ENCODE measurements at regions not wholly inside any gene's neighbourhood (a gene's known extent, or its start where the extent isn't known, plus 50 kb on each side); places are given as distances from the start of the nearest gene placed in this dataset.

DNA sequence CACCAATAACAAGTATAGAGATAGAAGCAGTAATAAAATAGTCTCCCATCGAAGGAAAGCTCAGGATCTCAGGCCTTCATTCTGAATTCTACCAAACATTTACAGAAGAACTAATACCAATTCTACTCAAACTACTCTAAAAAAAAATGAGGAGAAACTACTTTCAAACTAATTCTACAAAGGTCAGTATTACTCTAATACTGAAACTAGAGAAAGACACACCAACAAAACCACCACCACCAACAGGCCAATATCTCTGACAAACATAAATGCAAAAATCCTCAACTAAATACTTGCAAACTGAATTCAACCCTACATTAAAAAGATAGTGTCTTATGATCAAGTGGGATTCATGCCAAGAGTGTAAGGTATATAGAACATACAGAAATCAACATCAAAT lies 1078.4 kb downstream of the KCNT2 start:
- H3K4me1 Mint-ChIP-seq: no peaks in the 10 kb centered on the region
- POLR2A ChIA-PET: no interaction called here
- H3K9me3 Mint-ChIP-seq: peaks cover 0 to 19% (median 2%) of the 10 kb centered on the region in 9 donors
- no peak overlapping the region for H3K4me3 Mint-ChIP-seq
- no peaks in the 10 kb centered on the region for H3K27me3 Mint-ChIP-seq
- ATAC-seq (no peak), DNase-seq (no peak)
- H3K36me3 Mint-ChIP-seq: no peaks in the 10 kb centered on the region
- H3K27ac Mint-ChIP-seq: no peak overlapping the region

DNA sequence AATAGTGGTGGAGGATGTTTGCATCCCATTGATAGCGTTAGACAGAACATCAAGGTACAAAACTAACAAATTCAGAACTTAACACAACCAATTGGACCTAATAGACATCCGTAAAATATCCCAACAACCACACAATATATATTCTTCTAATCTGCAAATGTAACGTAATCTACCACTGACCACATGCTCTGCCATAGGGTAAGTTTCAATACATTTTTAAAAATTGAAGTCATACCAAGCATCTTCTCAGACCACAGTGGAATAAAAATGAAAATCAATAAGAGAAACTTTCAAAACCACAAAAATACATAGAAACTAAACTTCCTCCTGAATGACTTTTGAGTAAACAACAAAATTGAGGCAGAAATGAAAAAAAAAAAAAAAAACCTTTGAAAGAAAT lies 1087.5 kb downstream of the KCNT2 start:
- H3K9me3 Mint-ChIP-seq: peaks cover 0 to 19% (median 7%) of the 10 kb centered on the region in 9 donors
- H3K27me3 Mint-ChIP-seq: no peaks in the 10 kb centered on the region
- H3K4me1 Mint-ChIP-seq: no peaks in the 10 kb centered on the region
- ATAC-seq (no peak), DNase-seq (no peak)
- H3K4me3 Mint-ChIP-seq: no peak overlapping the region
- POLR2A ChIA-PET: no interaction called here
- no peak overlapping the region for H3K27ac Mint-ChIP-seq
- H3K36me3 Mint-ChIP-seq: no peaks in the 10 kb centered on the region

GRCh38 chr1:195516036-195516435 lies 1092.2 kb downstream of the KCNT2 start:
- POLR2A ChIA-PET: no interaction called here
- no peak overlapping the region for H3K4me3 Mint-ChIP-seq
- no peaks in the 10 kb centered on the region for H3K36me3 Mint-ChIP-seq
- H3K9me3 Mint-ChIP-seq: peaks cover 0 to 13% (median 3%) of the 10 kb centered on the region in 9 donors
- no peaks in the 10 kb centered on the region for H3K27me3 Mint-ChIP-seq
- no peak overlapping the region for H3K27ac Mint-ChIP-seq
- no peaks in the 10 kb centered on the region for H3K4me1 Mint-ChIP-seq
- DNase-seq (no peak), ATAC-seq (no peak)

- ATAC-seq (no peak), DNase-seq (no peak)
- Mint-ChIP-seq H3K9me3 (peaks cover 0 to 15% (median 5%) of the 10 kb centered on the region in 9 donors), H3K4me1 (no peaks in the 10 kb centered on the region), H3K27ac (no peak overlapping the region), H3K36me3 (no peaks in the 10 kb centered on the region), H3K27me3 (no peaks in the 10 kb centered on the region), H3K4me3 (no peak overlapping the region)
- POLR2A ChIA-PET: no interaction called here
Measured at GRCh38 chr1:195511501-195511900, 1096.7 kb downstream of the KCNT2 start.

GRCh38 chr1:195501118-195501517 lies 1107.1 kb downstream of the KCNT2 start:
- Mint-ChIP-seq H3K4me1 (no peaks in the 10 kb centered on the region), H3K4me3 (no peak overlapping the region), H3K9me3 (peaks cover 0 to 8% (median 0%) of the 10 kb centered on the region in 9 donors), H3K27ac (no peak overlapping the region), H3K27me3 (peaks cover 0 to 2% (median 0%) of the 10 kb centered on the region in 5 donors), H3K36me3 (no peaks in the 10 kb centered on the region)
- ATAC-seq (no peak), DNase-seq (no peak)
- POLR2A ChIA-PET: no interaction called here

- H3K9me3 Mint-ChIP-seq: peaks cover 0 to 37% (median 5%) of the 10 kb centered on the region in 9 donors
- no peak for DNase-seq
- POLR2A ChIA-PET: no interaction called here
- no peak for ATAC-seq
- no peak overlapping the region for H3K4me3 Mint-ChIP-seq
- H3K27me3 Mint-ChIP-seq: peaks cover 0 to 2% (median 0%) of the 10 kb centered on the region in 5 donors
- no peaks in the 10 kb centered on the region for H3K4me1 Mint-ChIP-seq
- H3K36me3 Mint-ChIP-seq: no peaks in the 10 kb centered on the region
- H3K27ac Mint-ChIP-seq: no peak overlapping the region
Measured at GRCh38 chr1:195495720-195496635, 1112.3 kb downstream of the KCNT2 start.

DNA sequence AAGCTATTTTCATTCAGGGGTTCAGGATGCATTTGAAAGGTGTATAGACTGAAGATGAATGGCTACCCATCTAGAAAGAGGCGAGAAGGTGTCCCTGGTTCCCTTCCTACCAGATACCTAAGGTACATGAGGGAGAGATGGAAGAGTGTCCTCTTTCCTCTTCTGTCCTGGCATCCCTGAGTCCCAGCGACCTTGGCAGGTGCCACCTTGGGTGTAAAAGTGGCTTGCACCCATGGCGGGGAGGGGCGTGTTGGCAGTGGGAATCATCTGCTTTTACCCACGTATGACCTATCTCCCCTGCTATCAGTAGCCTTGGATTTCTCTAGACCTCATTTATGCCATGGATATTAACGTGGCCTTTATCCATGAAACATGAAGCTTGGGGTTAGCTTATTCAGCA lies 1126.1 kb downstream of the KCNT2 start:
- Mint-ChIP-seq H3K4me3 (no peak overlapping the region), H3K4me1 (no peaks in the 10 kb centered on the region), H3K9me3 (peaks cover 0 to 9% (median 2%) of the 10 kb centered on the region in 9 donors), H3K36me3 (no peaks in the 10 kb centered on the region), H3K27ac (no peak overlapping the region), H3K27me3 (no peaks in the 10 kb centered on the region)
- POLR2A ChIA-PET: no interaction called here
- ATAC-seq (no peak), DNase-seq (no peak)

- H3K27ac Mint-ChIP-seq: no peak overlapping the region
- ATAC-seq (no peak), DNase-seq (no peak)
- no peak overlapping the region for H3K4me3 Mint-ChIP-seq
- no peaks in the 10 kb centered on the region for H3K4me1 Mint-ChIP-seq
- no peaks in the 10 kb centered on the region for H3K27me3 Mint-ChIP-seq
- H3K36me3 Mint-ChIP-seq: no peaks in the 10 kb centered on the region
- POLR2A ChIA-PET: interaction anchor here (0.5 kb wide), 1 partner anchor 1192 kb away, joined by 3 read pairs; no protein-coding TSS in a partner anchor
- peaks cover 0 to 7% (median 2%) of the 10 kb centered on the region in 9 donors for H3K9me3 Mint-ChIP-seq
Measured at GRCh38 chr1:195481293-195481692, 1126.9 kb downstream of the KCNT2 start.

DNA sequence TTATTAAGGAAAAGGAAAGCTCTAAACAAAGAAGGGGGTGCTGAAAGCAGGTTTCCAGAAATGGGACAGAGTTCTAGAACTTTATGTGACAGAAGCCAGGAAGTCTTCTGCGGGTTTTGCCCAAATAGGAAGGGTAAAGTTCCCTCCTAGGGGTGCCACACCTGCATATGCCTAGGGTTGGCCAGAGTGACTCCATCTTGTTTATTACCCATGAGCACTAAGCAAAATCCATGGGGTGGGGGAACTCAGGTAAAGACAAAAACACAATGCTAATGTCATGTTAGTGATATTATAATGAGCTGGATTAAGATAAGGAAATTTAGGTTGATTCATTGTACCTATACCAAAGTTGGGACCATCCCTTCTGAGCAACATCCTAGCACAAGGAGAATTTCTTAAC lies 1132.7 kb downstream of the KCNT2 start:
- DNase-seq (no peak), ATAC-seq (no peak)
- no peaks in the 10 kb centered on the region for H3K36me3 Mint-ChIP-seq
- H3K27me3 Mint-ChIP-seq: no peaks in the 10 kb centered on the region
- H3K4me1 Mint-ChIP-seq: no peaks in the 10 kb centered on the region
- no peak overlapping the region for H3K4me3 Mint-ChIP-seq
- H3K9me3 Mint-ChIP-seq: peaks cover 0 to 8% (median 0%) of the 10 kb centered on the region in 9 donors
- POLR2A ChIA-PET: no interaction called here
- no peak overlapping the region for H3K27ac Mint-ChIP-seq

- H3K4me1 Mint-ChIP-seq: no peaks in the 10 kb centered on the region
- no peak overlapping the region for H3K27ac Mint-ChIP-seq
- DNase-seq (no peak), ATAC-seq (no peak)
- no peaks in the 10 kb centered on the region for H3K36me3 Mint-ChIP-seq
- no peaks in the 10 kb centered on the region for H3K27me3 Mint-ChIP-seq
- H3K9me3 Mint-ChIP-seq: peaks cover 0 to 8% (median 0%) of the 10 kb centered on the region in 9 donors
- POLR2A ChIA-PET: no interaction called here
- no peak overlapping the region for H3K4me3 Mint-ChIP-seq
Measured at GRCh38 chr1:195472291-195472690, 1135.9 kb downstream of the KCNT2 start.

DNA sequence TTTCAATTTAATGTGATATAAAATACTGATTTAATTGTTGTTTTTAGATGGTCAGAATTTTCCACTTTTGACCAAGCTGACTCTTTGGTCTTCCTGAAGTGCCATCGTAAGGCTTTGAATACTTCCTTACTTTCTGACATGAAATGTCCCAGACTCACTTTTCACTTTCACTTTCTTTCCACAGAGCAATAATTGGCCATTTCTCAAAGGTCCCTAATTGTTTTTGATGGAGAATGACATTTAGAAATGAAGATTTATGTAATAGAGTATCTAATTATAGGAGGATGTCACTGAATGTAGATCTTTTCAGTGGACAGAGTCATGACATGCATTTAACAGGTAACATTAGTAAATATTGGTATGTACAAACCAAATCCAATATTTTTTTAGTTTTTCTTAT lies 1141.6 kb downstream of the KCNT2 start:
- ATAC-seq (no peak), DNase-seq (no peak)
- POLR2A ChIA-PET: no interaction called here
- H3K36me3 Mint-ChIP-seq: no peaks in the 10 kb centered on the region
- H3K4me1 Mint-ChIP-seq: no peaks in the 10 kb centered on the region
- no peaks in the 10 kb centered on the region for H3K27me3 Mint-ChIP-seq
- H3K9me3 Mint-ChIP-seq: peaks cover 0 to 8% (median 3%) of the 10 kb centered on the region in 9 donors
- no peak overlapping the region for H3K27ac Mint-ChIP-seq
- no peak overlapping the region for H3K4me3 Mint-ChIP-seq

GRCh38 chr1:195462646-195463045 lies 1145.6 kb downstream of the KCNT2 start:
- POLR2A ChIA-PET: no interaction called here
- no peak overlapping the region for H3K27ac Mint-ChIP-seq
- DNase-seq (no peak), ATAC-seq (no peak)
- no peaks in the 10 kb centered on the region for H3K27me3 Mint-ChIP-seq
- peaks cover 0 to 10% (median 3%) of the 10 kb centered on the region in 9 donors for H3K9me3 Mint-ChIP-seq
- H3K4me1 Mint-ChIP-seq: no peaks in the 10 kb centered on the region
- H3K4me3 Mint-ChIP-seq: no peak overlapping the region
- H3K36me3 Mint-ChIP-seq: no peaks in the 10 kb centered on the region

DNA sequence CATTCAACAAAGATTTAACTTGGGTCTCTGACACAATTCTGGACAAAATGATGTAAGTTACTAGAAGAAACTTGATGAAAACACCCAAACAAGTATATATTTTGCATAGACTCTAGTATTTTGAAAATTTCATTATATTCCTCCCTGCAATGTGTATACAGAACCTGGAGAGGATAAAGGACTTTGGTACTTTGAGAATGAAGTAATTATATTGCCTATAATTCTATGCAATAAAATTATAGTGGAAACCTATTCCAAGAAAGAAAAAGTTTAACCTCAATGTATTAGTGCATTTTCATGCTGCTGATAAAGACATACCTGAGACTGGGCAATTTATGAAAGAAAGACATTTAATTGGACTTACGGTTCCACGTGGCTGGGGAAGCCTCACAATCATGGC lies 1146.1 kb downstream of the KCNT2 start:
- POLR2A ChIA-PET: no interaction called here
- H3K4me3 Mint-ChIP-seq: no peak overlapping the region
- DNase-seq (no peak), ATAC-seq (no peak)
- H3K36me3 Mint-ChIP-seq: no peaks in the 10 kb centered on the region
- no peaks in the 10 kb centered on the region for H3K4me1 Mint-ChIP-seq
- no peak overlapping the region for H3K27ac Mint-ChIP-seq
- peaks cover 0 to 10% (median 3%) of the 10 kb centered on the region in 9 donors for H3K9me3 Mint-ChIP-seq
- H3K27me3 Mint-ChIP-seq: no peaks in the 10 kb centered on the region

- no peak overlapping the region for H3K27ac Mint-ChIP-seq
- no peaks in the 10 kb centered on the region for H3K4me1 Mint-ChIP-seq
- POLR2A ChIA-PET: no interaction called here
- DNase-seq (no peak), ATAC-seq (no peak)
- H3K9me3 Mint-ChIP-seq: peaks cover 0 to 11% (median 4%) of the 10 kb centered on the region in 9 donors
- H3K27me3 Mint-ChIP-seq: no peaks in the 10 kb centered on the region
- no peak overlapping the region for H3K4me3 Mint-ChIP-seq
- H3K36me3 Mint-ChIP-seq: no peaks in the 10 kb centered on the region
Measured at GRCh38 chr1:195458365-195458764, 1149.9 kb downstream of the KCNT2 start.

Measured in naive thymus-derived CD8-positive, alpha-beta T cell (primary cell).